ENCODE measurements at regions not wholly inside any gene's neighbourhood (a gene's known extent, or its start where the extent isn't known, plus 50 kb on each side); places are given as distances from the start of the nearest gene placed in this dataset.

DNA sequence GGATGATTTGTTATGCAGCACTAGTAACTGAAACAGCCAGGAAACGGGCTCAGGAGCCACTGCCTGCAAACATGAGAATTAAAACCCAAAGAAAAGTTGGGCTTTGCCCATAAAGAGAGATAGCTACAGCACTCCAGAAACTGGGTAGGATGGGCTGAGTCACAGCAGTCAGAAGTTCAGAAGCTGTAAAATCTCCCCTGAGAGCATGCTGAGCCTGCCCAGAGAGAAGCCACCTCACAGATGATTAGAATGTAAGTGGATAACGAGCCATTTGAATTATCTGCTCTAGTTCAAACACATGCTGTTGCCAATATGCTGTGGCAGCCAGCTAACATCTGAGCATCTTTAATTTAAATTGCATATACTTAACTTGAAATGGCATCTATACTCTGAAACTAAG is 388.1 kb upstream of the ACVR2A start:
- Histone ChIP-seq H3K4me1 (ENCODE audit: control extremely low read depth in 1 of 4, control insufficient read depth in 4 of 4, insufficient read depth in 4 of 4, low read length in 3 of 4) (no peaks in the 10 kb centered on the region), H3K36me3 (ENCODE audit: control insufficient read depth in 4 of 4, insufficient read depth in 4 of 4, low read length in 3 of 4) (no peaks in the 10 kb centered on the region), H3K27ac (ENCODE audit: insufficient read depth in 1 of 2, low read depth in 1 of 2, low read length in 2 of 2, poor library complexity in 1 of 2, severe bottlenecking in 2 of 2) (no peak overlapping the region), H3K9me3 (ENCODE audit: control extremely low read depth in 1 of 5, control insufficient read depth in 4 of 5, insufficient read depth in 2 of 5, low read depth in 1 of 5, low read length in 4 of 5) (no peaks in the 10 kb centered on the region), H3K27me3 (replicated peaks in 2 of 5; ENCODE audit: control insufficient read depth in 4 of 5, insufficient read depth in 5 of 5, low read length in 4 of 5) (no peaks in the 10 kb centered on the region), H3K4me3 (ENCODE audit: control insufficient read depth in 1 of 7, extremely low read depth in 1 of 7, insufficient read depth in 4 of 7, low read depth in 2 of 7, low read length in 6 of 7) (no peak overlapping the region)
- POLR2A ChIA-PET, result no interaction called here
- WGBS (ENCODE audit: insufficient coverage), result 91% methylated on average over 1 of the region's 2 CpGs
- CTCF ChIA-PET, result interaction anchor here (1.4 kb wide), 1 partner anchor 9 kb away, joined by 3 read pairs; no protein-coding TSS in a partner anchor
- no peak for DNase-seq

DNA sequence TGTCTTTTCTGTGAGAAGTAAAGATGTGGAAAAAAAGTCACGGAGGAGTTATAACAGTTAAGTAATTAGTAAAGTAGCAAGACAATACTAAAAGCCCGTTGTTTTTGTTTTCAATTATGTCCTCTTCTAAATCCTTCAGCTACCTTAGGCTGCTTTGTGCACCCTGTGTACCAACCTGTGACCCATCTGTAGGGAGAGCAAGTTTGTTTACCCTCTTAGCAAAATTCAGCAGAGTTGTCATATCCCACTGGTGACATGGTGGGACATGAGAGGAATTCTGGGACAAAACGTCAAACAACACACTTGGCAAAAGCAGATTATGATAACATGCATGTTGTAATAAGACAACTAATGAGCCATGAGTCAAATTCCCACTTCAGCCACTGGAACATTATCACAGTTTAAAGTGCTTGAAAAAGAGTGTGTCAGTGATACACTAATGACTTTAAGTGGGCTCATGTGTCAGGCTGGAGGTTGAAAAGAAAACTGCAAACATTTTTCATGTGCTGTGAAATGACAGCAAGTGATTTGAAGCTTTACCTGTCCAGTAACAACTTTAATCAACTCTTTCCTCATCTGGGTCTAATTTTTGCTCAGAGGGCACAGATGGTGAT is 392.8 kb upstream of the ACVR2A start:
- no peak for DNase-seq
- CTCF ChIA-PET, result no interaction called here
- Histone ChIP-seq H3K9me3 (ENCODE audit: control extremely low read depth in 1 of 5, control insufficient read depth in 4 of 5, insufficient read depth in 2 of 5, low read depth in 1 of 5, low read length in 4 of 5) (no peaks in the 10 kb centered on the region), H3K4me1 (ENCODE audit: control extremely low read depth in 1 of 4, control insufficient read depth in 4 of 4, insufficient read depth in 4 of 4, low read length in 3 of 4) (no peaks in the 10 kb centered on the region), H3K27ac (ENCODE audit: insufficient read depth in 1 of 2, low read depth in 1 of 2, low read length in 2 of 2, poor library complexity in 1 of 2, severe bottlenecking in 2 of 2) (no peak overlapping the region), H3K36me3 (ENCODE audit: control insufficient read depth in 4 of 4, insufficient read depth in 4 of 4, low read length in 3 of 4) (no peaks in the 10 kb centered on the region), H3K4me3 (ENCODE audit: control insufficient read depth in 1 of 7, extremely low read depth in 1 of 7, insufficient read depth in 4 of 7, low read depth in 2 of 7, low read length in 6 of 7) (no peak overlapping the region), H3K27me3 (replicated peaks in 2 of 5; ENCODE audit: control insufficient read depth in 4 of 5, insufficient read depth in 5 of 5, low read length in 4 of 5) (no peaks in the 10 kb centered on the region)
- POLR2A ChIA-PET, result no interaction called here
- WGBS (ENCODE audit: insufficient coverage), result 100% methylated on average over 1 of the region's 3 CpGs

DNA sequence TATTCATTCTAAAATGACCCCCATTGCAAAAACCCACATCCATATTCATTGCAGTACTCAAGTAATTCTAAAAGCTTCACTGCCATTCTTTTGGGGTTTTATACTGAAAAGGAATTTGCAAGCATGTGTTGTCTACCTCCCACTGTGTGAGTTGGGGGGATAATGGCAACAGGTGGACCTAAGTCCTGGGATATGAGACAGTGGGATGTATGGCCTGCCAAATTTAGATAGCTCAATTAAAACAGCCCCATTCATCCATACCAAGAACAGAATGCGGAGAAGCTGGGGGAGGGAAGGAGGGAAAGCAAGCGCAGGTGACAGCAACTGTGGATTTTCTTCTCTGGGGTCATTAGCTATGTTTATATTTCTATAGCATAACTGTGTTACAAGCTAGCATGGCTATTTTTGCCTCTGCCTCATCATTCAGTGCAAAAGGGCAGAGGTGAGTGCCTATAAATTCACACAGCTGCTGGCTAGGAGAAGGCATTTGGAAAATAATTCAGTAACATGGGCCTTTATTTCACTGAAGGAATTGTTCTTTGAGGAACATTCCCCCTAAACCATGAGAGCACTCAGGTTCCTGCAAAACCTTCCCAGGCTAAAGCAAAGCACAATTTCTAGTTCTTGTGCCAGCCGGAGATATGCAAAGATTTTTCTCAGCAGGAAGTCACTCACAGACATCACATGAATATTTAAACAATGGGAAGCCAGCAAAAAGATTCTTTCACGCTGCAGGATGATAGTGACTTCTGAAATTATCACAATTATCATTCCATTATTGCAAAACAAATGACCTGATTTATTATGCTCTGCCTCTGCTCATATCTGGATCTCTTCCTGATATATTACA is 393.9 kb upstream of the ACVR2A start:
- ChIA-PET CTCF (interaction anchor here (0.5 kb wide), 1 partner anchor 49 kb away, joined by 3 read pairs; no protein-coding TSS in a partner anchor), POLR2A (no interaction called here)
- no peaks in the 10 kb centered on the region for H3K4me1 ChIP-seq (ENCODE audit: control extremely low read depth in 1 of 4, control insufficient read depth in 4 of 4, insufficient read depth in 4 of 4, low read length in 3 of 4)
- no peaks in the 10 kb centered on the region for H3K27me3 ChIP-seq (replicated peaks in 2 of 5; ENCODE audit: control insufficient read depth in 4 of 5, insufficient read depth in 5 of 5, low read length in 4 of 5)
- no peak for DNase-seq
- H3K4me3 ChIP-seq (ENCODE audit: control insufficient read depth in 1 of 7, extremely low read depth in 1 of 7, insufficient read depth in 4 of 7, low read depth in 2 of 7, low read length in 6 of 7), result no peak overlapping the region
- H3K36me3 ChIP-seq (ENCODE audit: control insufficient read depth in 4 of 4, insufficient read depth in 4 of 4, low read length in 3 of 4), result no peaks in the 10 kb centered on the region
- H3K9me3 ChIP-seq (ENCODE audit: control extremely low read depth in 1 of 5, control insufficient read depth in 4 of 5, insufficient read depth in 2 of 5, low read depth in 1 of 5, low read length in 4 of 5), result no peaks in the 10 kb centered on the region
- no peak overlapping the region for H3K27ac ChIP-seq (ENCODE audit: insufficient read depth in 1 of 2, low read depth in 1 of 2, low read length in 2 of 2, poor library complexity in 1 of 2, severe bottlenecking in 2 of 2)
- 90% methylated on average over 2 of the region's 4 CpGs for WGBS (ENCODE audit: insufficient coverage)

DNA sequence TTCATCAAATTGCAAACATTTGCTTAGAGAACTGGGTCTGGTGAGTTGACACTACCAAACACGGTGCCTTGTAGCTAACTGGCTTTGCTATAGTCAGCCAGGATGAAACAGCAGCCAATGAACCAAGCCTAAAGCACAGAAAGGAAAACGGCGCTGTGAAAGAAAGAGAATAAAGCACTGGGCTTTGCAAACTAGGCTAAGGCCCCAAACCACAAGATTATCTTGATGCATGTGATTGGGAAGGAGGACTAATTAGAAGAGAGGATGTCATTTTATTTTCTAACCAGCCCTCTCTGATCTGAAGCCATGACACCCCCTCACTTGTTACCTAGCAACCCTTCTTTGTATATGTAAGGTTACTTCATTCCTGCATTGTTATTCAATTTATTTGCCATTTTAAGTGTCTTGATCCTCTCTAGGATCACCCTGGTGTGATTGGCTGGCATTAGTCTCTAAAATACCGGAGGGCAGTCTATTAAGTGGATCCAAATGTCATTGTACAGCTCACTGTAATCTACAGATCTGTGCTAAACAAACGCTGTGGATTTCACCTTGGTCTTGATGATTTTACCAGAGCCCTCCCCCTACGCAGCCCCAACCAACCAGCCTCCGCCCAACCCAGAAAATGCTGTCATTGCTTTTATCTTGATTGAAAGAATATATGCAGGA is 395.4 kb upstream of the ACVR2A start:
- peak in 1 of 3 donors; percentile 2 for DNase-seq
- CTCF ChIA-PET, result no interaction called here
- no peaks in the 10 kb centered on the region for H3K4me1 ChIP-seq (ENCODE audit: control extremely low read depth in 1 of 4, control insufficient read depth in 4 of 4, insufficient read depth in 4 of 4, low read length in 3 of 4)
- H3K36me3 ChIP-seq (ENCODE audit: control insufficient read depth in 4 of 4, insufficient read depth in 4 of 4, low read length in 3 of 4), result no peaks in the 10 kb centered on the region
- 100% methylated on average over 2 of the region's 7 CpGs for WGBS (ENCODE audit: insufficient coverage)
- H3K4me3 ChIP-seq (ENCODE audit: control insufficient read depth in 1 of 7, extremely low read depth in 1 of 7, insufficient read depth in 4 of 7, low read depth in 2 of 7, low read length in 6 of 7), result no peak overlapping the region
- POLR2A ChIA-PET, result interaction anchor here (0.6 kb wide), 1 partner anchor 16 kb away, joined by 3 read pairs; no protein-coding TSS in a partner anchor
- no peak overlapping the region for H3K27ac ChIP-seq (ENCODE audit: insufficient read depth in 1 of 2, low read depth in 1 of 2, low read length in 2 of 2, poor library complexity in 1 of 2, severe bottlenecking in 2 of 2)
- H3K27me3 ChIP-seq (replicated peaks in 2 of 5; ENCODE audit: control insufficient read depth in 4 of 5, insufficient read depth in 5 of 5, low read length in 4 of 5), result no peaks in the 10 kb centered on the region
- no peaks in the 10 kb centered on the region for H3K9me3 ChIP-seq (ENCODE audit: control extremely low read depth in 1 of 5, control insufficient read depth in 4 of 5, insufficient read depth in 2 of 5, low read depth in 1 of 5, low read length in 4 of 5)

DNA sequence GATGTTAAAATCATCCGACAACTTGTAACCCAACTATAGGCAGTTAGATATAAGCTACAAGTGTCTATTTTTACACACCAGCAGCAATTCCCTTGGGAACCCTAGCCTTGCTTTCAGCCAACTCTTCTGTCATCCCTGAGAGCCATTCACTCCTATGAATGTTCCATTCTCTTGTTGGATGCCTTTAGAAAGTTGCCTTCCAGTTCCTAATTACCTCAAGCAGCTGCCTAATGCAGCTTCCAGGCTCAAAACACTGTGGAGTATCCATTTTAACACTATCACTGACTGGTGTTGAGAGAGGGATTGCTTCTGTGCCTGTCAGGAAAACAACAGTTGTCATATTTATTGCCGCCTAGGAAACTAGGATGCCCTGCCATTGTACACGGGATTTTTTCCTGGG is 402.0 kb upstream of the ACVR2A start:
- H3K27ac ChIP-seq (ENCODE audit: insufficient read depth in 1 of 2, low read depth in 1 of 2, low read length in 2 of 2, poor library complexity in 1 of 2, severe bottlenecking in 2 of 2), result no peak overlapping the region
- peaks cover 0 to 1% (median 0%) of the 10 kb centered on the region in 5 experiments for H3K9me3 ChIP-seq (ENCODE audit: control extremely low read depth in 1 of 5, control insufficient read depth in 4 of 5, insufficient read depth in 2 of 5, low read depth in 1 of 5, low read length in 4 of 5)
- no peaks in the 10 kb centered on the region for H3K4me1 ChIP-seq (ENCODE audit: control extremely low read depth in 1 of 4, control insufficient read depth in 4 of 4, insufficient read depth in 4 of 4, low read length in 3 of 4)
- DNase-seq, result no peak
- H3K4me3 ChIP-seq (ENCODE audit: control insufficient read depth in 1 of 7, extremely low read depth in 1 of 7, insufficient read depth in 4 of 7, low read depth in 2 of 7, low read length in 6 of 7), result no peak overlapping the region
- no peaks in the 10 kb centered on the region for H3K27me3 ChIP-seq (replicated peaks in 2 of 5; ENCODE audit: control insufficient read depth in 4 of 5, insufficient read depth in 5 of 5, low read length in 4 of 5)
- ChIA-PET CTCF (no interaction called here), POLR2A (no interaction called here)
- WGBS (ENCODE audit: insufficient coverage), result 100% methylated on average over 2 of the region's 3 CpGs
- no peaks in the 10 kb centered on the region for H3K36me3 ChIP-seq (ENCODE audit: control insufficient read depth in 4 of 4, insufficient read depth in 4 of 4, low read length in 3 of 4)

DNA sequence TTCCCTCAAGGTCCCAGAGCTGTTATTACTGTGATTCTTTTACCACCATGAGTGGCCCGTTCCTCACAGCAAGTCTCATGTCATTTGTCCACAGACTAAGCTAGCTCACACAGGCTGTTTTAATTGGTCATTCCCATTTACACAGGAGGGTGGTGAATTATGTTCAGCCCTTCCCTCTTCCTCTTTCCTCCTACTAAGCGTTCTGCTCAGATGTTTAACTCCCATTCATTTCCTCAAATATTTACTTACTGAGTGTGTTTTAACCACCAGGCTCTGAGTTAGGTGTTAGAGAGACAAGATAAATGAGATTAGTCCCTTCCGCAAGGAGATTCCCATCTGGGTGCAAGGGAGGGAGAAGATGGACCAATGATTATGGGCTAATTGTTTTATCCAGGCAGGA is 403.6 kb upstream of the ACVR2A start:
- ChIA-PET CTCF (no interaction called here), POLR2A (interaction anchor here (0.5 kb wide), 1 partner anchor 139 kb away, joined by 7 read pairs; no protein-coding TSS in a partner anchor)
- Histone ChIP-seq H3K4me1 (ENCODE audit: control extremely low read depth in 1 of 4, control insufficient read depth in 4 of 4, insufficient read depth in 4 of 4, low read length in 3 of 4) (no peaks in the 10 kb centered on the region), H3K36me3 (ENCODE audit: control insufficient read depth in 4 of 4, insufficient read depth in 4 of 4, low read length in 3 of 4) (no peaks in the 10 kb centered on the region), H3K4me3 (ENCODE audit: control insufficient read depth in 1 of 7, extremely low read depth in 1 of 7, insufficient read depth in 4 of 7, low read depth in 2 of 7, low read length in 6 of 7) (no peak overlapping the region), H3K27me3 (replicated peaks in 2 of 5; ENCODE audit: control insufficient read depth in 4 of 5, insufficient read depth in 5 of 5, low read length in 4 of 5) (no peaks in the 10 kb centered on the region), H3K27ac (ENCODE audit: insufficient read depth in 1 of 2, low read depth in 1 of 2, low read length in 2 of 2, poor library complexity in 1 of 2, severe bottlenecking in 2 of 2) (no peak overlapping the region), H3K9me3 (ENCODE audit: control extremely low read depth in 1 of 5, control insufficient read depth in 4 of 5, insufficient read depth in 2 of 5, low read depth in 1 of 5, low read length in 4 of 5) (peaks cover 0 to 1% (median 0%) of the 10 kb centered on the region in 5 experiments)
- WGBS (ENCODE audit: insufficient coverage), result 91% methylated on average over 1 of the region's 3 CpGs
- DNase-seq, result no peak

DNA sequence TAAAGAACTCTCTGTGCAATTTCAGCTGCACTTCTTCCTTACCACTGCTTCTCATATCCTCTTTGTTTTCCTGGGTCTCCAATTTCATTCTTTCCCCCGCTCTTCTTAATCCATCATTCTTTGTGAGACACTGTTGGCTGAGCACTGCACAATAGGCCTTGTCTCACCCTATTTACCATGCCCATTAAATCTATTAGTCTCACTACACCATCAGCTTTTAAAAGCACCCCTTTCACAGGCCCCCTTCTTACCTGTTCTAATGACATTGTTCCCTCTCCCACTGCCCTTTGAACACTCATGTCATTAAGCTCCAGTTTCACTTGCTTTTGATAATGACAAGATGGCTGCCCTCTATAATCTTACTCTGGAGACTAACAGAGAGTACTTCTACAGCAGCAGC is 404.1 kb upstream of the ACVR2A start:
- no peaks in the 10 kb centered on the region for H3K4me1 ChIP-seq (ENCODE audit: control extremely low read depth in 1 of 4, control insufficient read depth in 4 of 4, insufficient read depth in 4 of 4, low read length in 3 of 4)
- ChIA-PET POLR2A (interaction anchor here (0.5 kb wide), 1 partner anchor 139 kb away, joined by 7 read pairs; no protein-coding TSS in a partner anchor), CTCF (no interaction called here)
- no peaks in the 10 kb centered on the region for H3K36me3 ChIP-seq (ENCODE audit: control insufficient read depth in 4 of 4, insufficient read depth in 4 of 4, low read length in 3 of 4)
- no peak overlapping the region for H3K4me3 ChIP-seq (ENCODE audit: control insufficient read depth in 1 of 7, extremely low read depth in 1 of 7, insufficient read depth in 4 of 7, low read depth in 2 of 7, low read length in 6 of 7)
- 94% methylated on average over 1 of the region's 1 CpG for WGBS (ENCODE audit: insufficient coverage)
- H3K27ac ChIP-seq (ENCODE audit: insufficient read depth in 1 of 2, low read depth in 1 of 2, low read length in 2 of 2, poor library complexity in 1 of 2, severe bottlenecking in 2 of 2), result no peak overlapping the region
- no peak for DNase-seq
- H3K9me3 ChIP-seq (ENCODE audit: control extremely low read depth in 1 of 5, control insufficient read depth in 4 of 5, insufficient read depth in 2 of 5, low read depth in 1 of 5, low read length in 4 of 5), result peaks cover 0 to 1% (median 0%) of the 10 kb centered on the region in 5 experiments
- no peaks in the 10 kb centered on the region for H3K27me3 ChIP-seq (replicated peaks in 2 of 5; ENCODE audit: control insufficient read depth in 4 of 5, insufficient read depth in 5 of 5, low read length in 4 of 5)

Data from common myeloid progenitor, CD34-positive (primary cell).